GM21723 (cell line): ENCODE measurements at regions not wholly inside any gene's neighbourhood (a gene's known extent, or its start where the extent isn't known, plus 50 kb on each side); places are given as distances from the start of the nearest gene placed in this dataset.

ENCODE experiments used
- ATAC-seq: cut with Tn5 transposase; IDR thresholded peaks from one replicate; pipeline ENCODE4 v1.9.1; 2021; ENCODE audit warnings: mild to moderate bottlenecking, moderate library complexity; ENCODE audit not compliant: unreplicated experiment

GRCh38 chr16:85162478-85163277 lies 50.4 kb upstream of the CIBAR2 start:
- no peak for ATAC-seq

- ATAC-seq: no peak
These were observed 51.2 kb upstream of the CIBAR2 start for GRCh38 chr16:85163278-85164112.

- ATAC-seq: no peak
These were observed 52.2 kb upstream of the CIBAR2 start for GRCh38 chr16:85164431-85164830.

- no peak for ATAC-seq
These were observed 52.7 kb upstream of the CIBAR2 start for GRCh38 chr16:85164838-85165516.

GRCh38 chr16:85165781-85166180 lies 53.5 kb upstream of the CIBAR2 start:
- ATAC-seq: no peak

GRCh38 chr16:85166281-85166680 lies 54.0 kb upstream of the CIBAR2 start:
- no peak for ATAC-seq

GRCh38 chr16:85166699-85167588 lies 54.7 kb upstream of the CIBAR2 start:
- no peak for ATAC-seq

GRCh38 chr16:85167589-85168537 lies 55.6 kb upstream of the CIBAR2 start:
- no peak for ATAC-seq

- ATAC-seq: no peak
These were observed 56.5 kb upstream of the CIBAR2 start for GRCh38 chr16:85168732-85169256.

GRCh38 chr16:85169333-85170065 lies 57.2 kb upstream of the CIBAR2 start:
- ATAC-seq: no peak

- no peak for ATAC-seq
These were observed 57.8 kb upstream of the CIBAR2 start for GRCh38 chr16:85170066-85170491.

GRCh38 chr16:85170590-85171003 lies 58.3 kb upstream of the CIBAR2 start:
- no peak for ATAC-seq

- no peak for ATAC-seq
These were observed 58.9 kb upstream of the CIBAR2 start for GRCh38 chr16:85171004-85171758.

GRCh38 chr16:85171759-85172454 lies 59.6 kb upstream of the CIBAR2 start:
- ATAC-seq: no peak

- no peak for ATAC-seq
These were observed 60.3 kb upstream of the CIBAR2 start for GRCh38 chr16:85172455-85173145.

GRCh38 chr16:85173146-85173980 lies 61.1 kb upstream of the CIBAR2 start:
- no peak for ATAC-seq
